Activated CD4-positive, alpha-beta T cell treated with anti-CD3 and anti-CD28 coated beads, Interleukin-2, amount 50 U/mL, for 4 hours (primary cell): ENCODE measurements at regions not wholly inside any gene's neighbourhood (a gene's known extent, or its start where the extent isn't known, plus 50 kb on each side); places are given as distances from the start of the nearest gene placed in this dataset.

Source experiments
- DNase-seq, 2 experiments: peaks; one replicate each; pipeline ENCODE4 v3.0.0-alpha.2; 2020

- no peak for DNase-seq
Observed at GRCh38 chr21:15405214-15405613, 324.6 kb upstream of the USP25 start.

- no peak for DNase-seq
Observed at GRCh38 chr21:15406791-15407190, 323.0 kb upstream of the USP25 start.

- no peak for DNase-seq
Observed at GRCh38 chr21:15407585-15407984, 322.2 kb upstream of the USP25 start.

- no peak for DNase-seq
Observed at GRCh38 chr21:15408089-15408488, 321.7 kb upstream of the USP25 start.

GRCh38 chr21:15409031-15409430, 320.8 kb upstream of the USP25 start:
- no peak for DNase-seq

GRCh38 chr21:15410853-15411252, 318.9 kb upstream of the USP25 start:
- no peak for DNase-seq

GRCh38 chr21:15414057-15414456, 315.7 kb upstream of the USP25 start:
- no peak for DNase-seq

GRCh38 chr21:15415541-15416261, 314.1 kb upstream of the USP25 start:
- DNase-seq: no peak

- DNase-seq: no peak
Observed at GRCh38 chr21:15421441-15421881, 308.3 kb upstream of the USP25 start.

- no peak for DNase-seq
Observed at GRCh38 chr21:15421947-15422346, 307.8 kb upstream of the USP25 start.

- no peak for DNase-seq
Observed at GRCh38 chr21:15422783-15423182, 307.0 kb upstream of the USP25 start.

GRCh38 chr21:15423676-15424445, 305.9 kb upstream of the USP25 start:
- no peak for DNase-seq

- DNase-seq: no peak
Observed at GRCh38 chr21:15425049-15425448, 304.7 kb upstream of the USP25 start.

- no peak for DNase-seq
Observed at GRCh38 chr21:15430023-15430422, 299.8 kb upstream of the USP25 start.

- DNase-seq: no peak
Observed at GRCh38 chr21:15430577-15430976, 299.2 kb upstream of the USP25 start.

GRCh38 chr21:15431053-15431452, 298.7 kb upstream of the USP25 start:
- DNase-seq: no peak

- DNase-seq: no peak
Observed at GRCh38 chr21:15433091-15433490, 296.7 kb upstream of the USP25 start.

GRCh38 chr21:15434163-15434905, 295.4 kb upstream of the USP25 start:
- no peak for DNase-seq

- no peak for DNase-seq
Observed at GRCh38 chr21:15436031-15436430, 293.8 kb upstream of the USP25 start.

- DNase-seq: no peak
Observed at GRCh38 chr21:15437883-15438282, 291.9 kb upstream of the USP25 start.

GRCh38 chr21:15439726-15440125, 290.1 kb upstream of the USP25 start:
- no peak for DNase-seq

GRCh38 chr21:15441060-15441493, 288.7 kb upstream of the USP25 start:
- no peak for DNase-seq

GRCh38 chr21:15441992-15442391, 287.8 kb upstream of the USP25 start:
- DNase-seq: no peak
